B cell (primary cell): ENCODE measurements at regions not wholly inside any gene's neighbourhood (a gene's known extent, or its start where the extent isn't known, plus 50 kb on each side); places are given as distances from the start of the nearest gene placed in this dataset.
"Not testable (repeated sequence)": the region's sequence is repeated elsewhere in the genome, so short reads cannot be mapped to it uniquely, and the experiment has no call there.

Source experiments
- ATAC-seq: fragments of 200-7000 bp; cut with Tn5 transposase; one replicate; pipeline ENCODE4 v1.10.0; 2021; ENCODE audit warnings: low read depth, mild to moderate bottlenecking, moderate number of reproducible peaks, moderate library complexity
- CTCF ChIA-PET: fragments of 350-600 bp; sonication (Branson Sonifier 250); formaldehyde crosslinking; loops from one replicate; lab custom pipeline; 2021; ENCODE audit warnings: antibody characterized with exemption, inconsistent platforms; lab: Charles Lee
- POLR2A ChIA-PET: fragments of 350-600 bp; sonication (Branson Sonifier 250); formaldehyde crosslinking; loops from one replicate; lab custom pipeline; 2021; ENCODE audit warnings: antibody characterized with exemption; lab: Charles Lee
- DNase-seq: peaks from one replicate; pipeline ENCODE4 v3.0.0; 2013
- H2AFZ ChIP-seq: 2 replicates; pipeline ENCODE4 v1.6.1; 2012; ENCODE audit warnings: mild to moderate bottlenecking, low read depth, low read length; ENCODE audit not compliant: insufficient read depth, poor library complexity, severe bottlenecking
- H3K27ac ChIP-seq, 2 donors: 1 replicate in 1 of 2; 2 replicates in 1 of 2; pipeline ENCODE4 v1.5.1; 2012 to 2013; ENCODE audit warnings: low read length in 2 of 2, mild to moderate bottlenecking in 2 of 2, moderate library complexity in 1 of 2
- H3K27me3 ChIP-seq, 4 experiments: fragments of 200-600 bp in 1 of 4; sonication (generic) in 1 of 4; replicated peaks in 1 of 4; 1 replicate in 2 of 4; 2 replicates in 2 of 4; pipeline versions ENCODE4 v1.6.1 to v1.7.0; 2013 to 2016; ENCODE audit warnings: low read length in 3 of 4, mild to moderate bottlenecking in 2 of 4, mixed read lengths in 1 of 4, moderate library complexity in 1 of 4; ENCODE audit not compliant: insufficient read depth in 4 of 4, control insufficient read depth in 3 of 4; ENCODE audit errors: control extremely low read depth in 1 of 4
- H3K36me3 ChIP-seq, 2 experiments: replicated peaks in 1 of 2; 1 replicate in 1 of 2; 2 replicates in 1 of 2; pipeline versions ENCODE4 v1.6.1 to v1.7.1; 2013; ENCODE audit warnings: low read length in 1 of 2; ENCODE audit not compliant: insufficient read depth in 2 of 2, control insufficient read depth in 1 of 2; ENCODE audit errors: control extremely low read depth in 1 of 2, extremely low read depth in 1 of 2
- H3K4me1 ChIP-seq, 2 donors: fragments of 200-600 bp in 1 of 2; sonication (generic) in 1 of 2; 1 replicate in 1 of 2; 2 replicates in 1 of 2; pipeline versions ENCODE4 v1.5.1 to v1.6.1; 2013 to 2017; ENCODE audit warnings: low read length in 2 of 2; ENCODE audit not compliant: control insufficient read depth in 2 of 2, insufficient read depth in 2 of 2
- H3K4me2 ChIP-seq: replicated peaks from 2 replicates; pipeline ENCODE3; 2012; ENCODE audit warnings: mild to moderate bottlenecking, low read depth, low read length; ENCODE audit not compliant: poor library complexity, severe bottlenecking
- H3K4me3 ChIP-seq, 5 experiments: fragments of 200-600 bp in 1 of 5; sonication (generic) in 1 of 5; 1 replicate in 3 of 5; 2 replicates in 2 of 5; pipeline versions ENCODE4 v1.5.1 to v1.7.0; 2011 to 2016; ENCODE audit warnings: low read length in 4 of 5, mild to moderate bottlenecking in 4 of 5, low read depth in 2 of 5, control low read depth in 1 of 5, moderate library complexity in 1 of 5; ENCODE audit not compliant: insufficient read depth in 1 of 5; ENCODE audit errors: control extremely low read depth in 1 of 5, extremely low read depth in 1 of 5
- H3K79me2 ChIP-seq: fragments of 200-600 bp; sonication (generic); one replicate; pipeline ENCODE4 v1.6.0; 2016; ENCODE audit warnings: low read length; ENCODE audit not compliant: control insufficient read depth, insufficient read depth
- H3K9ac ChIP-seq: fragments of 200-600 bp; sonication (generic); 2 replicates; pipeline ENCODE4 v1.6.1; 2017; ENCODE audit warnings: mild to moderate bottlenecking, low read length, moderate library complexity
- H3K9me3 ChIP-seq, 3 donors: one replicate each; pipeline versions ENCODE4 v1.6.1 to v1.7.1; 2013; ENCODE audit warnings: low read length in 2 of 3; ENCODE audit not compliant: control insufficient read depth in 2 of 3, insufficient read depth in 1 of 3; ENCODE audit errors: control extremely low read depth in 1 of 3
- H4K20me1 ChIP-seq: 2 replicates; pipeline ENCODE4 v1.6.0; 2012; ENCODE audit warnings: mild to moderate bottlenecking, low read length; ENCODE audit not compliant: insufficient read depth, control insufficient read depth, poor library complexity, severe bottlenecking
- H3K27ac Mint-ChIP-seq: one replicate; pipeline ENCODE4 v1.8.0; 2021; ENCODE audit warnings: mixed read lengths
- H3K27me3 Mint-ChIP-seq: one replicate; pipeline ENCODE4 v1.8.0; 2021; ENCODE audit warnings: mixed read lengths
- H3K4me1 Mint-ChIP-seq: one replicate; pipeline ENCODE4 v1.8.0; 2021; ENCODE audit warnings: mixed read lengths
- H3K4me3 Mint-ChIP-seq: one replicate; pipeline ENCODE4 v1.8.0; 2021; ENCODE audit warnings: mixed read lengths
- H3K9me3 Mint-ChIP-seq: one replicate; pipeline ENCODE4 v1.8.0; 2022; ENCODE audit warnings: mixed read lengths; ENCODE audit not compliant: insufficient read depth
- EZH2 ChIP-seq: IDR thresholded peaks from 2 replicates; pipeline ENCODE4 v1.6.1; 2012; ENCODE audit warnings: borderline replicate concordance, low read depth, mild to moderate bottlenecking, moderate library complexity, low read length; ENCODE audit not compliant: insufficient read depth, poor library complexity, severe bottlenecking
- WGBS: methylation state at CpG from one replicate; pipeline ENCODE4 v1.1.5; 2013; ENCODE audit warnings: missing lambda C conversion rate; ENCODE audit not compliant: insufficient coverage; 5-methylcytosine and 5-hydroxymethylcytosine counted together
- intact Hi-C: fragments of 100-400 bp; cut with micrococcal nuclease; formaldehyde crosslinking; loops from one replicate; pipeline ENCODE4 v1.10.0; 2022
- TF ChIP-seq, protein P1 (sequence below): fragments of 200-600 bp; IDR thresholded peaks from one replicate; pipeline ENCODE4 v1.8.0; 2022; ENCODE audit warnings: antibody characterized with exemption, mild to moderate bottlenecking

- DNase-seq (no peak), ATAC-seq (no peak)
- CTCF ChIA-PET: interaction anchor here (0.6 to 1.2 kb wide), 2 partner anchors 8 to 303 kb away, joined by 3 read pairs; no protein-coding TSS in a partner anchor
- intact Hi-C loops: loop anchor here (5.0 kb wide), 1 partner anchor 306 kb away; no protein-coding TSS in a partner anchor
- no peaks in the 10 kb centered on the region for H3K36me3 ChIP-seq
- no peak overlapping the region for H3K9ac ChIP-seq
- no peaks in the 10 kb centered on the region for H3K9me3 ChIP-seq
- peaks cover 3% of the 10 kb centered on the region for H3K4me1 Mint-ChIP-seq
- H3K27ac ChIP-seq: no peak overlapping the region
- no peak overlapping the region for H2AFZ ChIP-seq
- H3K27me3 Mint-ChIP-seq: peaks cover 45% of the 10 kb centered on the region
- no peaks in the 10 kb centered on the region for H3K79me2 ChIP-seq
- WGBS: 83% methylated on average over 3 of the region's 8 CpGs
- no peaks in the 10 kb centered on the region for H3K4me1 ChIP-seq
- no peak overlapping the region for H3K4me3 Mint-ChIP-seq
- TF ChIP-seq EZH2: no peak
- TF ChIP-seq, protein P1, sequence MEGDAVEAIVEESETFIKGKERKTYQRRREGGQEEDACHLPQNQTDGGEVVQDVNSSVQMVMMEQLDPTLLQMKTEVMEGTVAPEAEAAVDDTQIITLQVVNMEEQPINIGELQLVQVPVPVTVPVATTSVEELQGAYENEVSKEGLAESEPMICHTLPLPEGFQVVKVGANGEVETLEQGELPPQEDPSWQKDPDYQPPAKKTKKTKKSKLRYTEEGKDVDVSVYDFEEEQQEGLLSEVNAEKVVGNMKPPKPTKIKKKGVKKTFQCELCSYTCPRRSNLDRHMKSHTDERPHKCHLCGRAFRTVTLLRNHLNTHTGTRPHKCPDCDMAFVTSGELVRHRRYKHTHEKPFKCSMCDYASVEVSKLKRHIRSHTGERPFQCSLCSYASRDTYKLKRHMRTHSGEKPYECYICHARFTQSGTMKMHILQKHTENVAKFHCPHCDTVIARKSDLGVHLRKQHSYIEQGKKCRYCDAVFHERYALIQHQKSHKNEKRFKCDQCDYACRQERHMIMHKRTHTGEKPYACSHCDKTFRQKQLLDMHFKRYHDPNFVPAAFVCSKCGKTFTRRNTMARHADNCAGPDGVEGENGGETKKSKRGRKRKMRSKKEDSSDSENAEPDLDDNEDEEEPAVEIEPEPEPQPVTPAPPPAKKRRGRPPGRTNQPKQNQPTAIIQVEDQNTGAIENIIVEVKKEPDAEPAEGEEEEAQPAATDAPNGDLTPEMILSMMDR: no peak
- no peak overlapping the region for H3K27ac Mint-ChIP-seq
- H3K4me2 ChIP-seq: no peak overlapping the region
- POLR2A ChIA-PET: no interaction called here
- H4K20me1 ChIP-seq: no peaks in the 10 kb centered on the region
- H3K27me3 ChIP-seq: peaks cover 0 to 7% (median 2%) of the 10 kb centered on the region in 4 experiments
- no peak overlapping the region for H3K4me3 ChIP-seq
- H3K9me3 Mint-ChIP-seq: no peaks in the 10 kb centered on the region
These were observed 97.5 kb upstream of the PABPC3 start for GRCh38 chr13:24998433-24998832.

DNA sequence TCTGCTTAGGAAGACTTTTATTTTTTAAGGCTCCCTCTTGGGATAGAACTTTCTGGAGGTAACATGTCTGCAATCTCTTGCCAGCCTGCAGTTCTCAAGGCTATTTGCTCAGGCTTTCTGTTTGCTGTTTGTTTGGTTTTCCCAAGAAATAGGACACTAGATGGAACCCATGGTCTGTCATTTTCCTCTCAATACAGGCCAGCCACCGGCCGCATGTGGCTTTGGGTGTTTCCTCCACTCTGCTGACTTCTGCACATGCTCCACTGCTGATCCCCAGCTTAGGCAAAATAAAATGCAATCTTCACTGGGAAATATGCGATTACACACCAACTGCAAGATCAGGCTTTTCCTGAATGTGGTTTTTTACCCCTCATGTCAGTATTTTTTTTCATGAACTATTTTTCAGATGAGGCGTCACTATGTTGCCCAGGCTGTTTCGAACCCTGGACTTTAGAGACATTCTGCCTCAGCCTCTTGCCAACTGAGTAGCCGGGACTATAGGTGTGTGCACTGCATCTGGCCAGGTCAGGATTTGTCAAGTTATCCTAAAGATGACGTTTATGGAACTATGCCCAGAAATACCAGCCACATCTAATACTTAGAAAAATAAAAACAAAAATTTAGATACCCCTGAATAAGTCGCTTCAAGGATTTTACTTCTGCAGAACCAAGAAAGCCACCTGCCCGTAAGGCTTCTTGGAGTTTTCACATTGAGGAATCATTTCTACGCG, 94.3 kb upstream of the PABPC3 start:
- CTCF ChIA-PET: interaction anchor here (0.6 to 1.9 kb wide), 4 partner anchors 13 to 498 kb away, joined by 3 to 11 read pairs (median 3); no protein-coding TSS in a partner anchor
- H3K27ac Mint-ChIP-seq: no peak overlapping the region
- 69% methylated on average over 10 of the region's 11 CpGs for WGBS
- Histone ChIP-seq H3K4me2 (no peak overlapping the region), H3K4me1 (no peaks in the 10 kb centered on the region), H3K79me2 (no peaks in the 10 kb centered on the region), H3K9me3 (no peaks in the 10 kb centered on the region), H3K27ac (no peak overlapping the region), H3K36me3 (no peaks in the 10 kb centered on the region), H4K20me1 (no peaks in the 10 kb centered on the region), H3K27me3 (peaks cover 0 to 3% (median 2%) of the 10 kb centered on the region in 4 experiments), H3K4me3 (no peak overlapping the region), H3K9ac (no peak overlapping the region), H2AFZ (no peak overlapping the region)
- peaks cover 37% of the 10 kb centered on the region for H3K27me3 Mint-ChIP-seq
- DNase-seq (no peak), ATAC-seq (no peak)
- intact Hi-C loops: no loop called here
- no peaks in the 10 kb centered on the region for H3K4me1 Mint-ChIP-seq
- no peak for TF ChIP-seq EZH2
- TF ChIP-seq, protein P1: no peak
- POLR2A ChIA-PET: no interaction called here
- no peak overlapping the region for H3K4me3 Mint-ChIP-seq
- no peaks in the 10 kb centered on the region for H3K9me3 Mint-ChIP-seq

DNA sequence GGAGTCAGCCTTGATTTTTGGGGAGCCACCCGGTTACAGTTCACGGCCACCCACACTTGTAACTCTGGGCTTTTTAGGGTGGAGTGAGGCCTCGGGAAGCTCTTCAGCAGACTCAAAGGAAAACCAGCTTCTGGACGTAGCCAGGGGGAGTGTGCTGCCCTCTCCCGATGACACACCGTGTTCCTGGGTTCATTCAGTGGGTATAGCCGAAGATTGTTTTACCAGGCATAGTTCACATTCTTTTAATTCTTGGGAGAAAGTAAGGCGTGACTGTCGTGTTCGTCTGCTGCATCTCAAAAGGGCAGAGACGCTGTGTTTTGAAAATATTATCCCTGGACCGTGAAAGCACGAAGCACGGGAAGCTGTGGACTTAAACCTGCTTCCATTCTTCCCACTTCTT, 93.6 kb upstream of the PABPC3 start:
- H3K9me3 ChIP-seq, H3K27ac Mint-ChIP-seq, H3K79me2 ChIP-seq, H3K27me3 ChIP-seq, H2AFZ ChIP-seq, H3K9ac ChIP-seq, H3K4me2 ChIP-seq, H3K9me3 Mint-ChIP-seq, H3K36me3 ChIP-seq, H3K27ac ChIP-seq, H3K4me3 Mint-ChIP-seq, ATAC-seq, POLR2A ChIA-PET, H3K4me1 Mint-ChIP-seq, intact Hi-C loops, H3K4me3 ChIP-seq, H4K20me1 ChIP-seq, H3K4me1 ChIP-seq, DNase-seq: not testable (repeated sequence)
- whole genome bisulfite sequencing: 84% methylated on average over 14 of the region's 14 CpGs
- peaks cover 35% of the 10 kb centered on the region for H3K27me3 Mint-ChIP-seq
- CTCF ChIA-PET: interaction anchor here (0.9 to 1.9 kb wide), 3 partner anchors 11 to 112 kb away, joined by 3 to 11 read pairs (median 3); no protein-coding TSS in a partner anchor
